ENCODE measurements at regions not wholly inside any gene's neighbourhood (a gene's known extent, or its start where the extent isn't known, plus 50 kb on each side); places are given as distances from the start of the nearest gene placed in this dataset.

DNA sequence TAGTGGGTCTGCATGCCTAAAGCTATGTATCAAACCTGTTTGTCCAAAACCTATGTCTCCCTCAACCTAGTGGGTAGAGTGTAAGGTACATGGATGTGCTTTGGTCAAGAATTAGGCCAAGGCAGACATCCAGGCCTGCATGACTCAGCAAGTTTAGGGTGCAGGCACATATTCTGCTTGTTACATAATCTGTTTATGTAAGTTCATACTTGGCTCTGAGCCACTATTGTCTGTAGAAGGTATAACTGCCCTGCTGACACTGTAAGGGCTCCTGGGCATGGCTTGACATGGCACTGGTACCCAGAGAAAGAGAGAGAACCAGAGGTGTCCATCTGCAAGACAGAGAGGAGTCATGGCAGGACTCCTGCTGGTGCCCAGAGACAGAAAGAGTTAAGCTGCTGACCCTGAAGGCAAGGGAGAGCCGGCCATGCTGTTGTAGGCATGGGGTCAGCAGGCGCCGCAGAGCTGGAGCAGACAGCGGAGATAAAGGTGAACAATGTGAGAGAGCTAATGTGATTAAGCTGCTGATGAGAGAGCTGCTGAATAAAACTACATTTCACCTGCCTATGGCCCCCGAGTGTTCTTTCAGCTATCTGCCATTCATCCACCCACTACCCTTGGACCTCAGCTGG, 118.5 kb upstream of the TMEM106B start:
- H3K9ac ChIP-seq (ENCODE audit: extremely low read depth, insufficient read length, low read length): no peak overlapping the region
- WGBS (ENCODE audit: extremely low coverage, insufficient read length, low lambda C conversion rate): no CpG with 5 or more reads among the region's 5 CpGs

More for the DNA sequence above, 118.5 kb upstream of the TMEM106B start:
- Mint-ChIP-seq H3K9me3 (no peaks in the 10 kb centered on the region), H3K27me3 (ENCODE audit: low read depth) (no peaks in the 10 kb centered on the region), H3K27ac (peak overlapping the region in 1 of 3 experiments; percentile 90; a peak in 2 of 7 replicates), H3K36me3 (ENCODE audit: insufficient read depth in 1 of 3, low read depth in 3 of 3) (peaks cover 0 to 2% (median 1%) of the 10 kb centered on the region in 3 experiments; a peak in 1 of 7 replicates), H3K4me1 (peaks cover 57 to 58% of the 10 kb centered on the region in 2 experiments), H3K4me3 (no peak overlapping the region)
- no peak overlapping the region for H2BK20ac ChIP-seq (ENCODE audit: low read depth, low read length, poor library complexity, severe bottlenecking)
- no peak overlapping the region for H4K5ac ChIP-seq (ENCODE audit: insufficient read length, low read depth, low read length)
- no peak overlapping the region for H4K8ac ChIP-seq (replicated peaks; ENCODE audit: insufficient read length, low read depth, low read length)
- H3K23ac ChIP-seq (ENCODE audit: insufficient read length, low read depth, low read length): no peak overlapping the region
- no peak overlapping the region for H2AFZ ChIP-seq (ENCODE audit: low read length)
- H3K27ac ChIP-seq (ENCODE audit: insufficient read length, low read depth, low read length): no peak overlapping the region
- no peak overlapping the region for H3K4ac ChIP-seq (ENCODE audit: low read depth, low read length)
- H3K4me2 ChIP-seq (ENCODE audit: insufficient read depth, insufficient read length, low read length): no peak overlapping the region
- TF ChIP-seq, protein P1, sequence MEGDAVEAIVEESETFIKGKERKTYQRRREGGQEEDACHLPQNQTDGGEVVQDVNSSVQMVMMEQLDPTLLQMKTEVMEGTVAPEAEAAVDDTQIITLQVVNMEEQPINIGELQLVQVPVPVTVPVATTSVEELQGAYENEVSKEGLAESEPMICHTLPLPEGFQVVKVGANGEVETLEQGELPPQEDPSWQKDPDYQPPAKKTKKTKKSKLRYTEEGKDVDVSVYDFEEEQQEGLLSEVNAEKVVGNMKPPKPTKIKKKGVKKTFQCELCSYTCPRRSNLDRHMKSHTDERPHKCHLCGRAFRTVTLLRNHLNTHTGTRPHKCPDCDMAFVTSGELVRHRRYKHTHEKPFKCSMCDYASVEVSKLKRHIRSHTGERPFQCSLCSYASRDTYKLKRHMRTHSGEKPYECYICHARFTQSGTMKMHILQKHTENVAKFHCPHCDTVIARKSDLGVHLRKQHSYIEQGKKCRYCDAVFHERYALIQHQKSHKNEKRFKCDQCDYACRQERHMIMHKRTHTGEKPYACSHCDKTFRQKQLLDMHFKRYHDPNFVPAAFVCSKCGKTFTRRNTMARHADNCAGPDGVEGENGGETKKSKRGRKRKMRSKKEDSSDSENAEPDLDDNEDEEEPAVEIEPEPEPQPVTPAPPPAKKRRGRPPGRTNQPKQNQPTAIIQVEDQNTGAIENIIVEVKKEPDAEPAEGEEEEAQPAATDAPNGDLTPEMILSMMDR (conservative IDR thresholded peaks at IDR 0.05): no peak
- no peak overlapping the region for H3K56ac ChIP-seq (ENCODE audit: insufficient read length, low read depth, low read length)
- H2BK120ac ChIP-seq (ENCODE audit: low read depth, low read length, poor library complexity, severe bottlenecking): no peak overlapping the region
- H3K27me3 ChIP-seq (ENCODE audit: insufficient read depth, low read length): no peaks in the 10 kb centered on the region
- no peaks in the 10 kb centered on the region for H3K9me3 ChIP-seq (ENCODE audit: control insufficient read depth, low read depth, low read length)
- no peak overlapping the region for H2BK5ac ChIP-seq (ENCODE audit: insufficient read length, low read length)
- no peaks in the 10 kb centered on the region for H3K23me2 ChIP-seq (ENCODE audit: insufficient read length, low read depth, low read length, poor library complexity, severe bottlenecking)
- no peak overlapping the region for H3K18ac ChIP-seq (ENCODE audit: insufficient read length, low read depth, low read length)
- no peak overlapping the region for H3T11ph ChIP-seq (ENCODE audit: low read length)
- H2BK15ac ChIP-seq (ENCODE audit: low read depth, low read length): no peak overlapping the region
- no peaks in the 10 kb centered on the region for H3K79me1 ChIP-seq (ENCODE audit: insufficient read depth, low read depth, low read length, poor library complexity, severe bottlenecking)
- H4K91ac ChIP-seq (ENCODE audit: insufficient read length, low read depth, low read length): no peak overlapping the region
- peaks cover 11% of the 10 kb centered on the region; the same call in 1 of the 2 replicates for H3K4me1 ChIP-seq (ENCODE audit: insufficient read depth, low read length)
- H2AK5ac ChIP-seq (ENCODE audit: insufficient read length, low read length): no peak overlapping the region
- DNase-seq: no peak
- H4K20me1 ChIP-seq (ENCODE audit: control insufficient read depth, insufficient read depth, insufficient read length): no peaks in the 10 kb centered on the region
- no peaks in the 10 kb centered on the region for H3K79me2 ChIP-seq (ENCODE audit: insufficient read depth, low read length)
- H3K14ac ChIP-seq (ENCODE audit: insufficient read depth, low read length): no peak overlapping the region
- no peak overlapping the region for H2BK12ac ChIP-seq (ENCODE audit: insufficient read length, low read depth, low read length)

Measured in H9 (cell line).